ENCODE measurements at regions not wholly inside any gene's neighbourhood (a gene's known extent, or its start where the extent isn't known, plus 50 kb on each side); places are given as distances from the start of the nearest gene placed in this dataset.

DNA sequence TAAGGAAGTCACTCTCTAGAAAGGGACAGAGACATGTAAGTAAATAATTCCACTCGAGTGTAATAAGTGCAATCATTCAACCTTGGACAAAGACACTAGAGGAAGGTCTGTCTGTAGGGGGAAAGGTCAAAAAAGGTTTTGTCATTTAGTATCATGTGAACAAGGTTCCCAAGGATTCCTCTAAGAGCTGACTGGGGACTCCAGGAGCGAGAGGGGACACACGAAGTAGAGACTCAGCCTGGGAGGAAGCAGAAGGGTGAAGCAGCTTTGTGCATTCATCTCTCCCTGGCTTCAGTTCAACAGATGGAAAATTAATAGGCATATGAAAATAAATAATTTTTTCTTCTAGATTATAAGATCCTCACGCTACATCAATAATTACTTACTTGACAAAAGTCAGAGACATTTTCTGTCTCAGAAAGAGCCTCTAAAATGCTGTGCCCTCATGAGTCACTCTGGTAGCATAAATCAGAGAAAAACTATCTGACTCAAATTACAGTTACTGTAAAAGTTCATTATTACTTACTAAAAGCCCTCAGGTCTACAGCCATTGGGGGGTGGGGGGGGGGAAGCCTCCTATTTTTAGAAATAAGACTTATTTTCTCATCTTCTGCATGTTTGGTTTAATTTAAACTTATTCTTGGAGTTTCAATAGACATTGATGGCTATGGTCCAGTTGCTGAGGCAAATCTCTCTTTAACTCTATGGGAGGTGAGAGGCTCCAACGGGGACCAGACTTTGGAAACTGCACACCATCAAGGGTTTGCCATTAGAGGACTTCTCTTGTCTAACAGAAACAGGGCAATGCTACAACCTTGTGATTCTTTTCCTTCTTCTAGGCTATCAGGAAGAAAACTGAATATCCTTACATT lies 275.1 kb upstream of the KLF14 start:
- TF ChIP-seq, protein P1, sequence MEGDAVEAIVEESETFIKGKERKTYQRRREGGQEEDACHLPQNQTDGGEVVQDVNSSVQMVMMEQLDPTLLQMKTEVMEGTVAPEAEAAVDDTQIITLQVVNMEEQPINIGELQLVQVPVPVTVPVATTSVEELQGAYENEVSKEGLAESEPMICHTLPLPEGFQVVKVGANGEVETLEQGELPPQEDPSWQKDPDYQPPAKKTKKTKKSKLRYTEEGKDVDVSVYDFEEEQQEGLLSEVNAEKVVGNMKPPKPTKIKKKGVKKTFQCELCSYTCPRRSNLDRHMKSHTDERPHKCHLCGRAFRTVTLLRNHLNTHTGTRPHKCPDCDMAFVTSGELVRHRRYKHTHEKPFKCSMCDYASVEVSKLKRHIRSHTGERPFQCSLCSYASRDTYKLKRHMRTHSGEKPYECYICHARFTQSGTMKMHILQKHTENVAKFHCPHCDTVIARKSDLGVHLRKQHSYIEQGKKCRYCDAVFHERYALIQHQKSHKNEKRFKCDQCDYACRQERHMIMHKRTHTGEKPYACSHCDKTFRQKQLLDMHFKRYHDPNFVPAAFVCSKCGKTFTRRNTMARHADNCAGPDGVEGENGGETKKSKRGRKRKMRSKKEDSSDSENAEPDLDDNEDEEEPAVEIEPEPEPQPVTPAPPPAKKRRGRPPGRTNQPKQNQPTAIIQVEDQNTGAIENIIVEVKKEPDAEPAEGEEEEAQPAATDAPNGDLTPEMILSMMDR (conservative IDR thresholded peaks at IDR 0.05; ENCODE audit: low read depth, low read length), result no peak
- H3K4me3 ChIP-seq (ENCODE audit: low read depth, low read length), result no peak overlapping the region
- no peak for DNase-seq (ENCODE audit: low read depth)

DNA sequence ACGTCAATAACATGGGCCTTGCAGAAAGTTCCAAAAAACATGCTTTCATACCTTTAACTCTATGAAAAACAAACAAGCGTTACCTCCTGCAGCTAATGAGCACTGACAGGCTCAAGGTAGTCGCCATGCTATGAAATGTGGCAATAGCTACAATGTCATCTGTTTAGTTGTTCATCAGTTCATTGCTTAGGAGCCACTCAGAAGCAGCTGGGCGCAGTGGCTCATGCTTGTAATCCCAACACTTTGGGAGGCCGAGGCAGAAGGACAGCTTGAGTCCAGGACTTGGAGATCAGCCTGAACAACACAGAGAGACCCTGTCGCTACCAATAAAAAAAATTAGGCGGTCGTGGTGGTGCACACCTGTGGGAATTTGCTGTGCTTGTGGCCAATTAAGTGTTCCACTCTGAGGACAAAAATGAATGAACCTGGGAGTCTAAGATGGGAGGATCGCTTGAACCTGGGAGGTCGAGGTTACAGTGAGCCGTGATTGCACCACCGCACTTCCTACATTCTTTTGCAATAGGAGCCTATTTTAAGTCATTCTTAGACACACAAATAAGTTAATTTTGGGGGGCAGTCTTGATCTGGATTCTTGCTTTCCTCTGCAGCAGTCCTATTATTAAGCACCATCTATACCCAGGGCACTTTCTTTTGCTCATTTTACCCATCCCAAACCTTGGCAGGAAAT lies 276.2 kb upstream of the KLF14 start:
- TF ChIP-seq, protein P1 (conservative IDR thresholded peaks at IDR 0.05; ENCODE audit: low read depth, low read length), result no peak
- H3K4me3 ChIP-seq (ENCODE audit: low read depth, low read length), result no peak overlapping the region
- no peak for DNase-seq (ENCODE audit: low read depth)

DNA sequence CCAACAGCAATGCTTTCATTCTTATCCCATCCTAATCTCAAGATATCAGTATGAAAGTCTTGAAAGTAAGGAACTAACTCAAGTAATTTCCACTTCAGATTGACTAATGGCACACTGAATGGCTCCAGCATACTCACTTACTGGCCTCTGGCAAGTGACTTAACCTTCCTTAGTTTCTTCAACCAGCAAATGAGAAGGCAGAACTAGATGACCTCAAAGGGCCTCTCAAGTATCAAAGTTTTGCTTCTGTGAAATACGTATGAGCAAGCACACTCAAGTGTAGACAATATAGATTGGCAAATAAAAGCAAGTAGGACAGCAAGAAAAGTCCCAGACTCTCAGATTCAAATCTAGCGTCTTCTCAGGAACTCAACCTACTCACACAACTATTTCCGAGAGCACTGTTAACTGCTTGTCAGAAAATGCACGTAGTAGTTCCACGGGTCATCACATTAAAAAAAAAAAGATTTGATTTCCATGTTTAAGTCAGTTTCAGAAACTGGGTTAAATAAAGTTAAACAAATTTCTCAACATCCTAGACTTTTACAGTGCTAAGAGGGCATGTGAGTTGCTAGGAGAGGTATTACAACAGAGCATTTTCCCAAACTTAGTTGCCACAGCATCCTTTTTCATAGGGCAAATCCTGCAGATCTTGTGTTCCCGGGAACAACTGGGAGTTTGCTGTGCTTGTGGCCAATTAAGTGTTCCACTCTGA lies 276.9 kb upstream of the KLF14 start:
- TF ChIP-seq, protein P1 (conservative IDR thresholded peaks at IDR 0.05; ENCODE audit: low read depth, low read length), result no peak
- no peak overlapping the region for H3K4me3 ChIP-seq (ENCODE audit: low read depth, low read length)
- no peak for DNase-seq (ENCODE audit: low read depth)

DNA sequence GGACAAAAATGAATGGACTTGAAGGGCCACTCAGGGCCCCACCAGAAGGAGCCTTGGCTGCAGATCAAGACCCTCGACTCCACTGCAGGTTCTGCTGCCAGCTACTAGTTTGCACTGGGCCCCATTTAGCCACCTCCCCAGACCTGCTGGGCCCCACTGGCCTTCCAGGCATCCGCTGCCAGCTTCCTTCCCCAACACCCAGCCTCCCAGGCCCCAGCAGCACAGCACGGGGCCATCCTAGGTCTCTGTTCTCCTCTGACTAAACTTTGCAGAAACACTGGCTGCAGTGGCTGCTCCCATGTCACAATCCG lies 277.4 kb upstream of the KLF14 start:
- TF ChIP-seq, protein P1 (conservative IDR thresholded peaks at IDR 0.05; ENCODE audit: low read depth, low read length), result no peak
- DNase-seq (ENCODE audit: low read depth), result no peak
- no peak overlapping the region for H3K4me3 ChIP-seq (ENCODE audit: low read depth, low read length)

DNA sequence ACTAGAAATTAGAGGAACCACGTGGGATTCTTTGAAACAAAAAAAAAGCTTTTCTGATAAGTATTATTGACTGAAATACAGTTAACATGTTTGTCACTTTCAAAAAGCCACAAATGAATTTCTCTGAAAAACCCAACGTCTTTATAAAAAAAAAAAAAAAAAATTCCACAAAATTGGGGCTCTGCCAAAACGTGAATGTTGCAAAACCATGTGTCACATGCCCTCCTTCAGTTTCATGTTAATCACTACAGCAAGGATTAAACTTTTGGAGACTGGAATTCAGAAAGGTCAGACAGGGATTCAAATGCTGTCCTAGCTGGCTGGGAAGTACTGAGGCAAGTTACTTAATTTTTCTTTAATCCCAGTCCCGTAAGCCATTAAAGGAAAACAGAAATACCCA lies 278.0 kb upstream of the KLF14 start:
- TF ChIP-seq, protein P1 (conservative IDR thresholded peaks at IDR 0.05; ENCODE audit: low read depth, low read length), result no peak
- DNase-seq (ENCODE audit: low read depth), result peak; percentile 83
- H3K4me3 ChIP-seq (ENCODE audit: low read depth, low read length), result no peak overlapping the region

DNA sequence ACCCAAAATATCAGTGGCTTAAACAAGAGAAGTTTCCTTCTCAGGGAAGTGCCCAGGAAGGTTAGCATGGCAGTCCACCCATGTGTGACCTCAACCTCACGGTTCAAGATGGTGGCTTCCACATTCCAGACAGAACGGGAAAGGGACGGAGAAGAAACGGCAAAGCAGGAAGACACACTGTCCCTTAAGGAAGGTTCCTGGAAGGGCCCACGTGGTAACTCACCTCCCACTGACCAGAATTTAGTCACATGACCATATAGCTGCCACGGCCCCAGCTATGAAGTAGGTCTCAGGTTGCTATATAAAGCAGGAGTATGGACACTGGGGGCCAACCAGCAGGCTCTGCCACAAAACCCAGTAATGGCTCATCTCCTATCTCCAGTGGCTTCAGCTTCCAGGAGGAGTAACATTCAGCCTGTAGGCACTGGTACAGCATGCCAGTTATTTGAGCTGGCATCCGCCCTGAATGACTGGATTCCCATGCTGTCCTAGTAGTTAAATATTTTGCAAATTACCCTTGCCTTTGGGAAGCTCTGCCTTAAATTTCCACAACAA lies 278.5 kb upstream of the KLF14 start:
- H3K4me3 ChIP-seq (ENCODE audit: low read depth, low read length), result peak overlapping the region; percentile 4
- DNase-seq (ENCODE audit: low read depth), result no peak
- TF ChIP-seq, protein P1 (conservative IDR thresholded peaks at IDR 0.05; ENCODE audit: low read depth, low read length), result no peak

Measured in epithelial cell of proximal tubule (primary cell).